ENCODE measurements at regions not wholly inside any gene's neighbourhood (a gene's known extent, or its start where the extent isn't known, plus 50 kb on each side); places are given as distances from the start of the nearest gene placed in this dataset.
"Not testable (repeated sequence)": the region's sequence is repeated elsewhere in the genome, so short reads cannot be mapped to it uniquely, and the experiment has no call there.

GRCh38 chr4:164313853-164314252 is 440.1 kb upstream of the SMIM31 start:
- DNase-seq (ENCODE audit: low read depth in 2 of 2), result no peak

- no peak for DNase-seq (ENCODE audit: low read depth in 2 of 2)
Observed at GRCh38 chr4:164318350-164318749, 435.6 kb upstream of the SMIM31 start.

- no peak for DNase-seq (ENCODE audit: low read depth in 2 of 2)
Observed at GRCh38 chr4:164319688-164320087, 434.2 kb upstream of the SMIM31 start.

DNA sequence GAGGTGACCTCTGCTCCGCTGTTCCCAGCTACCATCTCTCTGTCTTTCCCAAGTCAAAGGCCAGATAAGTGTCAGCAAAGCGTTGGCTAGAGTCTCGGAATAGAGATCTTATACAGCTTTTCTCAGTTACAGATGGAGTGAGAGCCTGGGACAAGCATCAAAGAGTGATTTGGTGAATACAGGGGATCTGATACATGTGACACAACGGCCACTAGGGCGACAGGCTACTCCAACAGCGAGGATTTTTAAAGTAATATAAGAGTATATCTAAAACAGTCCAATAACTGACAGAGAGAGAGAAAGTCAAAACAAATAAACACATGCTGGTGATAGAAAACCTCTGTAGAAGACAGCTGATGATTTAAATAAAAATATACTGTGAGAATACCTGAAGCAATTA is 433.1 kb upstream of the SMIM31 start:
- no peak for DNase-seq (ENCODE audit: low read depth in 2 of 2)

DNA sequence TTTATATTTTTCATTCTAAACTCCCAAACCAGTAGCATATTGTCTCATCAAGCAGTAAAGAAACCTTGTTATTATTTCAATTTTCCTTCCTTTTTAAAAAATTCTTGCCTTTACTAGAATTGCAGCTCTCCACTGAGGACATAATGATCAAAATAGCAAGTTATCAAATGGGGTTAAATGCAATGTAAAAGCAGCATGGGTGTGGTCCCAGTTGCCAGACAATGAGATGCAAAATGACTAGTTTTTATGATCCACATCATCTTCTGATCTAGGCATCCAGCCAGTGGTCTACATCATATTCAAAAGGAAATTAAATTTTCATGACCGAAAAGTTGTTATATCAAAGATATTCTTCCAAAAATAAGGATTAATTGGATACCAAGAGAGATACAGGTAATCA is 427.9 kb upstream of the SMIM31 start:
- DNase-seq (ENCODE audit: low read depth in 2 of 2), result no peak

DNA sequence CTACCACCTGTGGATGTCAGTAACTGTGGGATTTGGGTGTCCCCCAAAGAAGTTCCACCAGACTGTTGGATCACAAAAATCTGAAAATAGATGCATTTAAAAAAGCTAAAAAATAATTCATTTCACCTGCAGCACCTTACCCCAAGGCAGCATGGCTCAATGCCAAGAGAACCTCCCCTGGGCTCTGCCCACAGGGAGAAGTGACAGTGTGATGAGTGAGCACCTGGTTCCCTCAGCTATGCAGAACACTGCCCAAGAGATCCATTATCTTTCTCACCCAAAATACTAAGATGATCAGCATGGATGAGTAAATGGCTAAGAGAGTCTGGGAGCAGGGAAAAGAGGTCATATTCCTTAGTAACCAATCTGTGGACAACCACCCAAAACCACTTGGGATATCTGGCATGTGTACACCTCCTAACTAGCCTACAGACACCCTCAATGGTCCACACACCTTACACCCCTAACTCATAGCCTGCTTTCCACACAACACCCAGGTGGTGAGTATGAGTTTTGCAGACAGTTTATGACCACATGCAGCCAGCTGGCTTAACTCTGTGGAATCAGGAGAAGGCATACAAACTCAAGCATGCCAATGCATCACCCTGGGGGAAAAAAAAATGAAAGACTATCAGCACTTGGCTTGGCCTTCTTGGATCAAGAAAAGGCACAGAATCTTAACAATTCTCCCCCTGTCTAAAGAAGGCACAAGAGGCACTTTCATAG is 416.5 kb upstream of the SMIM31 start:
- no peak for DNase-seq (ENCODE audit: low read depth in 2 of 2)

- DNase-seq (ENCODE audit: low read depth in 2 of 2), result no peak
Observed at GRCh38 chr4:164343472-164343976, 410.4 kb upstream of the SMIM31 start.

GRCh38 chr4:164345756-164346155 is 408.2 kb upstream of the SMIM31 start:
- DNase-seq (ENCODE audit: low read depth in 2 of 2), result no peak

DNA sequence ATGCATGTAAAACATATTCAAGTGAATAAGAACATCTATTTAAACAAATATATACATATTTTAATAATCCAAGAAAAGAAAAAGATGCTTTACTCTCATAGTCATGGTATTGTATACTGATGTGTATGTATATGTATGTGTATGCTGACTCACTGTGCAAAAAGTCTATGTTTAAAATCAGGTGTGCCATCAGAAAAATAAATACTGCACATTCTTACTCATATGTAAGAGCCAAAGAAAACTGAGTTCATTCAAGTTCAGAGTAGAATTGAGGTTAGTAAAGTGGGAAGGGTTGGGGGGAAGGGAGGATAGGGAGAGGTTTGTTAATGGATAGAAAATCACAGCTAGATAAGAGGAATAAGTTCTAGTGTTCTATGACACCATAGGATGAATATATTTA is 403.9 kb upstream of the SMIM31 start:
- no peak for DNase-seq (ENCODE audit: low read depth in 2 of 2)

- DNase-seq (ENCODE audit: low read depth in 2 of 2), result not testable (repeated sequence)
Observed at GRCh38 chr4:164350716-164351115, 403.2 kb upstream of the SMIM31 start.

DNA sequence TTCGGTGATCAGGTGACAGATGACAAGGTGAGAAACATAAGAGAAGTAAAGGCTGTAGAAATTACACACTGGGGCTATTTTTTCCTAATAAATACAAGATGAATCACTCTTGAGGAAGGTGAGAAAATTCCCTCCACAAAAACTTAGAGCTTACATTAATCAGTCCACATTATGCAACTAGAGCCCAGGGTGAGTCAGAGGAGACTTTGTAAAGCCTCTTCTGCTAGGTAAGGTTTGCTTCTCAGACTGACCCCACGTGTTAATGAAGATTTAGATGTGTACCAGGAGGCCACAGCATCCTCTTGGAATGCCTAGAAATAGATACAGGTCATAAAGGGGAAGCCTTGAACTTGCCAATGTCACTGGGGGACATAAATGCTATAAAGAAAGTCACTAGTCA is 396.0 kb upstream of the SMIM31 start:
- DNase-seq (ENCODE audit: low read depth in 2 of 2), result no peak

- no peak for DNase-seq (ENCODE audit: low read depth in 2 of 2)
Observed at GRCh38 chr4:164358400-164358799, 395.5 kb upstream of the SMIM31 start.

DNA sequence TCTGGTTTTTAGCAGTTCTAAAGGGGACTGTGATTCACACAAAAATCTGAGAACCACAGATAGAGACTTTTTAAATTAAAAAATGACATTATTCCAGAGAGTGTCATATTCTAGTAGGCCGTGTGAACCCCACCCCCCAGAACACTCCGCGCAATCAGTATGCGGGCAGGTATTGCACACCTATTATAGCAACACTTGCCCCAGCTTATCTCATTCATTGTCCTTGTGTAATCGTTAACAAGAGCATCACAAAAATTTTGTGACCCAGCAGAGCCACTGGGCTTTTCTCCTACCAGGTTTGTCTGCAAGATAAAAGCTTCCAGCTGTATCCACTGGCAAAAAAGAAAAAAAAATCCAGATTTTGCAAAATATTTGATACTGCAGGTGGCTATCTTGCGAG is 394.1 kb upstream of the SMIM31 start:
- no peak for DNase-seq (ENCODE audit: low read depth in 2 of 2)

DNA sequence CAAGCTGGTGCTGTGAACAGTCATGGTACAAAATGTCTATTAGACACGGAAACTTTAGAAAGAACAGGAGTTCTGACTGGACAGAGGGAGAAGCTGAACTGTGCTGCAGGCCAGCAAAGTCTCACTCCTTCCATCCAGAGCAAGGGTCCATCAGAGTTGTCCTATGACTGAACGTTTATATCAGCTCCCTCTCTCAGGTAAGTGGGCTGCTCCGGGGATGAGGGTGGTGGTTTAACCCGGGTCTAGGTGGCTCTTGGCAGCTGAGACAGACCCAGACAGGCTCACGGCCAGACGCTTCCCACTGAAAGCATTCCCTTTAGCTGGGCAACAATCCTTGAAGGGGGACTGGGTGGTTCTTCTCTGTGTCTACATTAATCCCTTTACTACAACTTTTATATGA is 385.0 kb upstream of the SMIM31 start:
- DNase-seq (ENCODE audit: low read depth in 2 of 2), result no peak

DNA sequence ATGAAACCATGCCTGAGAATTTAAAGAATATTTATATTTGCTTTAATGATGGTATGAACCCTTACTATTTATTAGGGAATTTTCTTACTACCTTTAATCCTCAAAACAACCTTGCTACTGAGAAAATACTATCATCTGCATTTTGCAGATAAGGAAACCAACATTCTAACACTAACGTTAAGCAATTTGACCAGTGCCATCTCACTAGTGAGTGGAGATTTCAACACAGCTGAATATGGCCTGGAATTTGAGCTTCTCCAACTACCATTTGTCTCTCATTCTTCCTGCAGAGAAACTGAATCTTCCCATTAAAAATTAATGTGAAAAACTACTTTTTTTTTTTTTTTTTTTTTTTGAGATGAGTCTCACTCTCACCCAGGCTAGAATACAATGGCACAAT is 380.9 kb upstream of the SMIM31 start:
- DNase-seq (ENCODE audit: low read depth in 2 of 2), result no peak

- DNase-seq (ENCODE audit: low read depth in 2 of 2), result no peak
Observed at GRCh38 chr4:164377277-164377676, 376.7 kb upstream of the SMIM31 start.

- DNase-seq (ENCODE audit: low read depth in 2 of 2), result no peak
Observed at GRCh38 chr4:164378361-164378760, 375.6 kb upstream of the SMIM31 start.

GRCh38 chr4:164379694-164380093 is 374.2 kb upstream of the SMIM31 start:
- DNase-seq (ENCODE audit: low read depth in 2 of 2), result no peak

- no peak for DNase-seq (ENCODE audit: low read depth in 2 of 2)
Observed at GRCh38 chr4:164381859-164382258, 372.1 kb upstream of the SMIM31 start.

- no peak for DNase-seq (ENCODE audit: low read depth in 2 of 2)
Observed at GRCh38 chr4:164383058-164383357, 370.9 kb upstream of the SMIM31 start.

DNA sequence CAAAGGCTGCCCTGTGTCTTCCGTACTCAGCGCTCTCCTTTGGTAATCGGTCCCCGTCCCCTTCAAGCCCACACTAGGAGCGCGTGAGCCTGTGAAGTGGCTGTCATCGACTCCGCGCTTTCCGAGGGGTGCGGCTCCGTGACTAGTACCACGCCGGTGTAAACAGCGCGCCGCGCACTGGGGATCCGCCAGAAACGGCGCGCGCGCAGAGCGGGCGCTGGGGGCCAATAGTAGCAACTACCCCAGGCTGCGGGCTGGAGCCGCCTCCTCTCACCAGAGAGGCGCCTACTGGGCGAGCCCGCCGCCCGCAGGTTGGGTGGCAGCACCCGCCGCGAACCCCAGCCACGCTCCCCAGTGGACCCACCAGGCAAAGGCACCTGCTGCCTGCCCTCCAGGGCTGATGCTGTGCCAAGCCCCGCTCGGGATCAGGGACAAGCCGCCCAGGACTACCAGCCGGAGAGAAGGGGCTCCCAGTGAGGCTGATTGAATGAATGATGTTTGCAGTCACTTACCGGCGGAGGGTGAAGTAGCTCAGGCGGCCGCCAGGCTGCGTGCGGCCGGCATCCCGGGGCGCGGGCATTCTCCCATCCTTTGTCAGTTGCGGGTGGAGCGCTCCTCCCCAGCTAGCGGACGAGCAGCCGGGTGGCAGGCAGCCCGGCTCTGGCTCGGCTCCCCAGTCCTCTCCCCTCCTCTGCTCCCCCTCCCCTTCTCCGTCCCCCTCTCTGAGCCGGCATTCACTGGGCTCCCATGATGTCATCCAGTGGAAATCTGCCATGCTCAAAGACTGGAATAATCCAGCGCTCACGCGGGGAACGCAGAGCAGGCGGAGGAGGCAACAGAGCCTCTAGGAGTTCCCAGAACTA is 370.3 kb upstream of the SMIM31 start:
- peak in 1 of 2 experiments; percentile 1 for DNase-seq (ENCODE audit: low read depth in 2 of 2)

DNA sequence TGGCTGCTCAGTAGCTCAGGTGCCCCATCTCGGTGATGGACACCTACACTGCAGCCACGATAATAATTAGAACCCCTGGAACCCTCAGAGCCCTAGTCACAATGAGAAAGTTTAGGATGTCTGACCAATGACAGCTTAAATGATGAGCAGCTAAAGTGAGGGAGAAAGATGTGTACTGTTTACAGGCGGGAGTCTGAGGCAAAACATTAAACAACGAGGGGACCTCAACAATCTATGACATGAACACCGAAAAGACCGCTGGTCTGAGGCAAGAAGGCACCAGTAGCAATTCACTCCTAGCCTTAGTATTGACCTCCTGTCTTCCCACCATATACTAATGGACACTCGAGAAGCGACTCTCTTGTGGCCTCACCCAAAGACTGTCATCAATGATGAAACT is 369.5 kb upstream of the SMIM31 start:
- no peak for DNase-seq (ENCODE audit: low read depth in 2 of 2)

- DNase-seq (ENCODE audit: low read depth in 2 of 2), result no peak
Observed at GRCh38 chr4:164396439-164396838, 357.5 kb upstream of the SMIM31 start.
